ENCODE measurements at regions not wholly inside any gene's neighbourhood (a gene's known extent, or its start where the extent isn't known, plus 50 kb on each side); places are given as distances from the start of the nearest gene placed in this dataset.

DNA sequence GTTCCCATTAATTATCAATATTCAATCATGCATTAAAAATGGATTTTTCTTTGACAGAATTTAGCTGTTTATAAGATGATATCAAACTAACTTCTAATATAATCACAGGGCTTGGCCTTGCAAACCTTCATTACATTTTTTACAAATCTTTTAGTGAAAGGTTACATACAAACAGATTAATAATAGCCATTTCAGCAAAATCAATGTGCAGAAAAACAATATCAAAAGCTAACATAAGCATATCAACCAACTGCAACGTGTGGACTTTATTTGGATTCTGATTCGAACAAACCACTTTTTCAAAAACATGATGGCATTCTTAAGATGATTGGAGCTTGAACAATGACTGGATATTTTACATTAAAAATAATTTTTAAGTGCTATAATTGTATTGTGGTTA is 93.6 kb downstream of the OTX2 start:
- TF ChIP-seq CTCF (conservative IDR thresholded peaks at IDR 0.05; ENCODE audit: low read depth, low read length) (no peak), EZH2 (IDR thresholded peaks at IDR 0.05; ENCODE audit: borderline replicate concordance, low read depth, low read length, poor library complexity, severe bottlenecking) (no peak)
